ENCODE measurements at regions not wholly inside any gene's neighbourhood (a gene's known extent, or its start where the extent isn't known, plus 50 kb on each side); places are given as distances from the start of the nearest gene placed in this dataset.

- ChIA-PET CTCF (no interaction called here), POLR2A (no interaction called here)
- BruUV-seq (replicated peaks): no TSS peak
- Histone ChIP-seq H3K27me3 (replicated peaks; ENCODE audit: control insufficient read depth, insufficient read depth, low read length) (no peaks in the 10 kb centered on the region), H3K4me3 (ENCODE audit: low read depth, low read length) (no peak overlapping the region), H3K9me3 (no peaks in the 10 kb centered on the region), H3K36me3 (ENCODE audit: control insufficient read depth, insufficient read depth, low read length) (no peaks in the 10 kb centered on the region), H3K4me1 (no peaks in the 10 kb centered on the region)
- Mint-ChIP-seq H3K4me1 (ENCODE audit: low read depth, unreplicated experiment) (no peaks in the 10 kb centered on the region), H3K27ac (ENCODE audit: unreplicated experiment) (no peak overlapping the region), H3K9me3 (ENCODE audit: unreplicated experiment) (no peaks in the 10 kb centered on the region), H3K36me3 (ENCODE audit: insufficient read depth, unreplicated experiment) (no peaks in the 10 kb centered on the region), H3K4me3 (ENCODE audit: unreplicated experiment) (no peak overlapping the region), H3K27me3 (ENCODE audit: insufficient read depth, unreplicated experiment) (no peaks in the 10 kb centered on the region)
- TF ChIP-seq CTCF (IDR thresholded peaks at IDR 0.05; ENCODE audit: insufficient read depth in 1 of 2, low read depth in 1 of 2, low read length in 1 of 2, severe bottlenecking in 1 of 2, unreplicated experiment in 1 of 2): no peak
- intact Hi-C loops (cut with micrococcal nuclease; ENCODE audit: unreplicated experiment): no loop called here
- DNase-seq: no peak
These were observed 1239.2 kb downstream of the REEP3 start for GRCh38 chr10:64760371-64760770.

- no peaks in the 10 kb centered on the region for H3K36me3 Mint-ChIP-seq (ENCODE audit: insufficient read depth, unreplicated experiment)
- ChIA-PET CTCF (no interaction called here), POLR2A (no interaction called here)
- Histone ChIP-seq H3K27me3 (replicated peaks; ENCODE audit: control insufficient read depth, insufficient read depth, low read length) (no peaks in the 10 kb centered on the region), H3K4me3 (ENCODE audit: low read depth, low read length) (no peak overlapping the region), H3K9me3 (no peaks in the 10 kb centered on the region), H3K36me3 (ENCODE audit: control insufficient read depth, insufficient read depth, low read length) (no peaks in the 10 kb centered on the region), H3K4me1 (no peaks in the 10 kb centered on the region)
- DNase-seq: no peak
- no peaks in the 10 kb centered on the region for H3K27me3 Mint-ChIP-seq (ENCODE audit: insufficient read depth, unreplicated experiment)
- no peak overlapping the region for H3K27ac Mint-ChIP-seq (ENCODE audit: unreplicated experiment)
- no peak overlapping the region for H3K4me3 Mint-ChIP-seq (ENCODE audit: unreplicated experiment)
- TF ChIP-seq CTCF (IDR thresholded peaks at IDR 0.05; ENCODE audit: insufficient read depth in 1 of 2, low read depth in 1 of 2, low read length in 1 of 2, severe bottlenecking in 1 of 2, unreplicated experiment in 1 of 2): no peak
- intact Hi-C loops (cut with micrococcal nuclease; ENCODE audit: unreplicated experiment): no loop called here
- H3K9me3 Mint-ChIP-seq (ENCODE audit: unreplicated experiment): no peaks in the 10 kb centered on the region
- no TSS peak for BruUV-seq (replicated peaks)
- no peaks in the 10 kb centered on the region for H3K4me1 Mint-ChIP-seq (ENCODE audit: low read depth, unreplicated experiment)
These were observed 1241.7 kb downstream of the REEP3 start for GRCh38 chr10:64762861-64763260.

- Histone ChIP-seq H3K27me3 (replicated peaks; ENCODE audit: control insufficient read depth, insufficient read depth, low read length) (no peaks in the 10 kb centered on the region), H3K4me3 (ENCODE audit: low read depth, low read length) (no peak overlapping the region), H3K36me3 (ENCODE audit: control insufficient read depth, insufficient read depth, low read length) (no peaks in the 10 kb centered on the region), H3K9me3 (no peaks in the 10 kb centered on the region), H3K4me1 (no peaks in the 10 kb centered on the region)
- DNase-seq: no peak
- TF ChIP-seq CTCF (IDR thresholded peaks at IDR 0.05; ENCODE audit: insufficient read depth in 1 of 2, low read depth in 1 of 2, low read length in 1 of 2, severe bottlenecking in 1 of 2, unreplicated experiment in 1 of 2): no peak
- POLR2A ChIA-PET: no interaction called here
- no peaks in the 10 kb centered on the region for H3K4me1 Mint-ChIP-seq (ENCODE audit: low read depth, unreplicated experiment)
- CTCF ChIA-PET: no interaction called here
- H3K4me3 Mint-ChIP-seq (ENCODE audit: unreplicated experiment): no peak overlapping the region
- BruUV-seq (replicated peaks): no TSS peak
- intact Hi-C loops (cut with micrococcal nuclease; ENCODE audit: unreplicated experiment): no loop called here
- H3K27ac Mint-ChIP-seq (ENCODE audit: unreplicated experiment): no peak overlapping the region
- no peaks in the 10 kb centered on the region for H3K27me3 Mint-ChIP-seq (ENCODE audit: insufficient read depth, unreplicated experiment)
- no peaks in the 10 kb centered on the region for H3K36me3 Mint-ChIP-seq (ENCODE audit: insufficient read depth, unreplicated experiment)
- no peaks in the 10 kb centered on the region for H3K9me3 Mint-ChIP-seq (ENCODE audit: unreplicated experiment)
These were observed 1244.3 kb downstream of the REEP3 start for GRCh38 chr10:64765498-64765897.

Data from Caco-2 (cell line).